Kidney epithelial cell (primary cell): ENCODE measurements at regions not wholly inside any gene's neighbourhood (a gene's known extent, or its start where the extent isn't known, plus 50 kb on each side); places are given as distances from the start of the nearest gene placed in this dataset.

Experiments
- DNase-seq: peaks from one replicate; pipeline ENCODE4 v3.0.0-alpha.2; 2010; ENCODE audit warnings: low read depth
- H3K27me3 ChIP-seq: 2 replicates; pipeline ENCODE4 v1.6.0; 2011; ENCODE audit warnings: low read length; ENCODE audit not compliant: control insufficient read depth, insufficient read depth
- H3K36me3 ChIP-seq: 2 replicates; pipeline ENCODE4 v1.5.1; 2011; ENCODE audit warnings: low read length; ENCODE audit not compliant: control insufficient read depth, insufficient read depth
- H3K4me3 ChIP-seq: 2 replicates; pipeline ENCODE4 v1.5.1; 2011; ENCODE audit warnings: low read depth, mild to moderate bottlenecking, control low read depth, low read length
- CTCF ChIP-seq: IDR thresholded peaks from 2 replicates; pipeline ENCODE4 v1.5.1; 2011; ENCODE audit warnings: mild to moderate bottlenecking, moderate library complexity, low read length, control low read depth, inconsistent platforms; ENCODE audit not compliant: insufficient read depth, poor library complexity, severe bottlenecking

DNA sequence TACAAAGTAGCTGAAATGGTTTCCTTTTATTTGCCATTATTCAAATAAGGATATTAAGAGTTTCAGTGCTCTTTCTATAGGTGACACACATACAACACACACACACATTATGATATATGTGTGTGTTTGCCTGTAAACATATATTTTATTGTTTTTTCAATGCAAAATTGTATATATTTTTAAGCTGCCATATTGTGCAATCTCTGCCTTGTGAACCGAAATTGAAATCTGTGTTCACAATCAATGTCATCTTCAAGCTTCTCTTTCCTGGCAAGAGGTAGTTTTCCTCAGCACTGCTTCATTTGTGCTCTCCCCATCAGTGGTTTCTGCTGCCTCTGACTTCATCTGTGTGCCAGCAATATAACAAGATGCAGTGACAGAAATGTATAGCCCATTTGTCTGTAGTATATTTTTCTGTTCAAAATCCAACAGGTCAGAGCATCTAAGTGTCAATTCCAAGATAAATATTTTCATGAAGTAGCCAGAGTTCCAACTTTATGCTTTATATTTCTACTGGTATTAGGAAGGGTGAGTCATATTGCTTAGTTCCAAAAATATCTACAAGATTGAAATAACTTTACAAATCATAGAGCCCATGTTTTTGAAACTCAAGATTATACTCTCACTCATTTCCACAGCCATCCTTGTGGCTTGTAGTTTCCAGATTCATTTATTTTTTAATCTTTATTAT lies 1704.8 kb upstream of the CDH9 start:
- DNase-seq, result no peak
- no peaks in the 10 kb centered on the region for H3K36me3 ChIP-seq
- H3K4me3 ChIP-seq, result no peak overlapping the region
- no peaks in the 10 kb centered on the region for H3K27me3 ChIP-seq
- TF ChIP-seq CTCF, result no peak

DNA sequence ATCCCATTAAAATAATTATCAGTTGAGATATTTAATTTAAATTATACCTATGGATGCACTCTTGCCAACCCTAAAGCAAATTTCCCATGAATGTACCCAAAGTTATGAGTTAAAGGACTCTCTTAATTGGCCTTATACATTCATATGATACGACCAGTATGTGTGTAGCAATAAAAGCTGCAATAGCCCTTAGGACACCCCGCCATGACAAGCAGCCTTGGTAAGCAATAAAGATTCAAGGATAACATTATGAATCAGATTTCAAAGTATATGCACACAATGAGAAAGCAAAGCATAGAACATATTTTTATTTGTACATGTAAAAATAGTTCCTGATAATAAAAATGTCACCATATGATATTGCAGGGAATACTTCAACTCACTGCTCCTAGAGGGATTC lies 1699.3 kb upstream of the CDH9 start:
- H3K36me3 ChIP-seq, result no peaks in the 10 kb centered on the region
- TF ChIP-seq CTCF, result no peak
- no peaks in the 10 kb centered on the region for H3K27me3 ChIP-seq
- no peak overlapping the region for H3K4me3 ChIP-seq
- no peak for DNase-seq

- Histone ChIP-seq H3K27me3 (no peaks in the 10 kb centered on the region), H3K36me3 (no peaks in the 10 kb centered on the region), H3K4me3 (no peak overlapping the region)
- no peak for TF ChIP-seq CTCF
- DNase-seq, result no peak
Measured at GRCh38 chr5:28737222-28737621, 1698.8 kb upstream of the CDH9 start.

- no peaks in the 10 kb centered on the region for H3K27me3 ChIP-seq
- TF ChIP-seq CTCF, result no peak
- no peaks in the 10 kb centered on the region for H3K36me3 ChIP-seq
- DNase-seq, result no peak
- H3K4me3 ChIP-seq, result no peak overlapping the region
Measured at GRCh38 chr5:28734396-28734795, 1696.0 kb upstream of the CDH9 start.

DNA sequence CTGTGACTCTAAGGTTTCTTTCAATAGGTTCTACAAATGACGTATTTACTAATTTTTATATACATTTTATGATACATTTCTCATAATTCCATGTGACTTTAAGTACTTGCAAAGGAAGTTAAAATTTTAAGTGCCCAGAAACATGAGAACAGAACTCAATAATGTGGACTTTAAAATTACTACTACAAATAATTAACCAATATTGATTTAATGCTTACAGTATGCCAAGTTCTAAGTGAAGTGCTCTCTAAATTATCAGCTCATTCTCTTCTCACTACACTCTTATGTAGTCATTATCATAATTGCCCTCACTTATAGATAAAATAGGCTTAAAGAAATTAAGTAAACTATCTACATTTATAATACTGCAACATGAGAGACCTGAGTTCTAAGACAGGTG lies 1690.7 kb upstream of the CDH9 start:
- H3K27me3 ChIP-seq, result no peaks in the 10 kb centered on the region
- TF ChIP-seq CTCF, result no peak
- no peak for DNase-seq
- no peaks in the 10 kb centered on the region for H3K36me3 ChIP-seq
- H3K4me3 ChIP-seq, result no peak overlapping the region

DNA sequence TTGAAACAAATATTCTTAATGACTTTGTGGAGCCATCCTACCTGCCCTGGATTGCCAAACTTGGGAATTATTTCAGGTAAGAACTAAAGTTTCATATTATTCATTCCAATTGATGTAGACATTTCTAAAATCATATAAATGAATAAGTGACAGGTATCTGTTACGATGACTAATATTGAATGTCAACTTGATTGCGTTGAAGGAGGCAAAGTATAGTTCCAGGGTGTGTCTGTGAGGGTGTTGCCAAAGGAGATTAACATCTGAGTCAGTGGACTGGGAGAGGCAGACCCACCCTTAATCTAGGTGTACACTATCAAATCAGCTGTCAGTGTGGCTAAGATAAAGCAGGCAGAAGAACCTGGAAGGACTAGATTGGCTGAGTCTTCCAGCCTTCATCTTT lies 1688.4 kb upstream of the CDH9 start:
- no peak for DNase-seq
- no peak for TF ChIP-seq CTCF

More for the DNA sequence above, 1688.4 kb upstream of the CDH9 start:
- H3K4me3 ChIP-seq, result no peak overlapping the region
- H3K36me3 ChIP-seq, result no peaks in the 10 kb centered on the region
- H3K27me3 ChIP-seq, result no peaks in the 10 kb centered on the region
